ENCODE measurements at regions not wholly inside any gene's neighbourhood (a gene's known extent, or its start where the extent isn't known, plus 50 kb on each side); places are given as distances from the start of the nearest gene placed in this dataset.

DNA sequence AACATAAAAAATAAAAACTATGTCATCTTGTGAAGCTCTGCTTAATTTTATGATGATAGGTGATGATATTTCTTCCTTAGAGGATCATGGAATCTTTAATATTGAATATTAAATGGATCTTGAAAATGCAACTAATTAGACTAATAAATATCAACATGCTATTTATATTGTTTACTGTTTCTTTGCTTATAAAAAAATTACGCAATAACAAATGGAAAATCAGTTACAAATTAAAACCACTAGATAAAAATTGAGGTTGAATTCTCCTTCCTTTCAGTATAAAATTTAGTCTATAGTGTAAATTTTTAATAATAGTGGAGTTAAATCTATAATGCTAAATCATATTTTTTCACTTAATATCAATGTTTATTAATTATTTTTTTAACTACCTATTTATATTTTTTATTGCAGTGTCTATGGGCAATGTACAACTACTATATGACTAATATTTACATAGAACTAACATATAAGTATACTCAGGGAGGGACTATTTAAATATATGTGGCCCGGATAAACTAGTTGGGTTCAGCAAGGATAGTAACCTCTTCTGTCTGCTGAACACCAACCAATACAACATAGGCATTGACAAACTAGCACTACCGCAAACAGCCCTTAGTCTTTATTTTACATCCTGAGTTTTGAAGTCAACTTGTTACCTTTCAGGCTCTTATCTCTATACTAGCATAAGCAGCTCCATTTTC is 628.0 kb downstream of the EFNB2 start:
- no peak for DNase-seq (ENCODE audit: low read depth, low spot score)
- WGBS (ENCODE audit: insufficient coverage, insufficient read length) = no CpG with 5 or more reads among the region's 3 CpGs

DNA sequence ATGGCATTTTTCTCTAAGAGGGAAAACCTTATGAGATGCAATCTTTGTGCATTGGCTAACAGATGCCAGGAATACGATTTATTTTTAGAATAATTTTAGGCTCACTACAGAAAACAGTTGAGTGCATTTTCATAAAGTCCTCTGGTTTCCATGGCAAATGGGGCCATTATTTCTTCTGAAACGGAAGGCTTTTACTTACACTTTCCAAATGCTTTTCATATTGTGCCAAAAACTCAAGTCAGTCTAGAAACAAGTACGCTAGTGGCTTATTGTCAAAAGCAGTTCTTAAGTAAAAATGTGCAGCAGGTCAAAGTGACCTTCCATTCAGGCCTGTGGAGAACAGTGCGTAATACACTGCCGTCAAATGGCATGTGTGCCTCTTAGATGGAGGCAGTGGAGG is 628.7 kb downstream of the EFNB2 start:
- no CpG with 5 or more reads among the region's 5 CpGs for WGBS (ENCODE audit: insufficient coverage, insufficient read length)
- Histone ChIP-seq H3K9me3 (ENCODE audit: control insufficient read depth, insufficient read depth, low read length) (no peaks in the 10 kb centered on the region), H3K4me1 (ENCODE audit: control insufficient read depth, insufficient read depth, low read length) (no peaks in the 10 kb centered on the region), H3K36me3 (ENCODE audit: control insufficient read depth, insufficient read depth, low read length) (no peaks in the 10 kb centered on the region), H3K4me3 (ENCODE audit: low read length) (no peak overlapping the region), H3K27ac (ENCODE audit: low read length) (no peak overlapping the region), H3K27me3 (ENCODE audit: control insufficient read depth, insufficient read depth, low read length) (no peaks in the 10 kb centered on the region)
- no peak for DNase-seq (ENCODE audit: low read depth, low spot score)

More for the DNA sequence above, 628.0 kb downstream of the EFNB2 start:
- Histone ChIP-seq H3K4me1 (ENCODE audit: control insufficient read depth, insufficient read depth, low read length) (no peaks in the 10 kb centered on the region), H3K36me3 (ENCODE audit: control insufficient read depth, insufficient read depth, low read length) (no peaks in the 10 kb centered on the region), H3K4me3 (ENCODE audit: low read length) (no peak overlapping the region), H3K9me3 (ENCODE audit: control insufficient read depth, insufficient read depth, low read length) (no peaks in the 10 kb centered on the region), H3K27me3 (ENCODE audit: control insufficient read depth, insufficient read depth, low read length) (no peaks in the 10 kb centered on the region), H3K27ac (ENCODE audit: low read length) (no peak overlapping the region)

DNA sequence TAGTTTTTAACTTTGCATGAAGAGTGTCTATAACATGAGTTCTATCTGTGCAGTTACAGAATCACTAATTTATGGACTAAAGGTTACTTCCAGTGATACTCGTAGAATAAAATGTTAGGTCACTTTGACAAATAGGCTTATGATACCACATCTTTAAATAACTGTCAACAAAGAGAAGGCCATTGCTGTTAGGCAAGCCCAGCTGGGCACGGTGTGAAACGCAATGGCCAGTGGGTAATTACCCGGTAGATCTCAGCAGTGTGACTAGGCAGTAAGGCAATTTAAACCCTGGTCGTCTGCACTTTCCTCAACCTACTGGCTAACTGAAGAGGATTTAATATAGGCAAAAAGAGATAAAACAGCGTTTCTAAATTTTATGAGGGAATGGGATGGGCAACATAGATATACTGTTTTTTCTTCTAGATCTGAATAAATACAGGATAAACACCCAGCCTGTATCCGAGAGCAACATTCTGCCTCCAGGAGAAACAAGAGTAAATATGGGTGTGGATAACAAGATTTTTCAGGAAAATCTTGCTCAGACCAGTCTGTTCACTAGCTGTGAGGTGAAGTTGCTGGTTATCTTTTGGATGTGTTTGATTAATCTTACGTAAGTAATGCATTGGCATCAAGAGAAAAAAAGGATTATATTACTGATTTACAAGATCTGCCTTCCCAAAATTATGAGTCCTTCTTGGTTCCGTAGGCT is 631.3 kb downstream of the EFNB2 start:
- Histone ChIP-seq H3K36me3 (ENCODE audit: control insufficient read depth, insufficient read depth, low read length) (no peaks in the 10 kb centered on the region), H3K27ac (ENCODE audit: low read length) (no peak overlapping the region), H3K4me1 (ENCODE audit: control insufficient read depth, insufficient read depth, low read length) (no peaks in the 10 kb centered on the region), H3K4me3 (ENCODE audit: low read length) (no peak overlapping the region), H3K27me3 (ENCODE audit: control insufficient read depth, insufficient read depth, low read length) (no peaks in the 10 kb centered on the region), H3K9me3 (ENCODE audit: control insufficient read depth, insufficient read depth, low read length) (no peaks in the 10 kb centered on the region)
- WGBS (ENCODE audit: insufficient coverage, insufficient read length) = no CpG with 5 or more reads among the region's 9 CpGs
- DNase-seq (ENCODE audit: low read depth, low spot score) = no peak

GRCh38 chr13:105902396-105902795 is 633.1 kb downstream of the EFNB2 start:
- Histone ChIP-seq H3K27ac (ENCODE audit: low read length) (no peak overlapping the region), H3K4me1 (ENCODE audit: control insufficient read depth, insufficient read depth, low read length) (no peaks in the 10 kb centered on the region), H3K27me3 (ENCODE audit: control insufficient read depth, insufficient read depth, low read length) (no peaks in the 10 kb centered on the region), H3K9me3 (ENCODE audit: control insufficient read depth, insufficient read depth, low read length) (no peaks in the 10 kb centered on the region), H3K36me3 (ENCODE audit: control insufficient read depth, insufficient read depth, low read length) (no peaks in the 10 kb centered on the region), H3K4me3 (ENCODE audit: low read length) (no peak overlapping the region)
- no CpG with 5 or more reads among the region's 2 CpGs for WGBS (ENCODE audit: insufficient coverage, insufficient read length)
- no peak for DNase-seq (ENCODE audit: low read depth, low spot score)

- no CpG with 5 or more reads among the region's 6 CpGs for WGBS (ENCODE audit: insufficient coverage, insufficient read length)
- no peak for DNase-seq (ENCODE audit: low read depth, low spot score)
- H3K9me3 ChIP-seq (ENCODE audit: control insufficient read depth, insufficient read depth, low read length) = no peaks in the 10 kb centered on the region
- H3K36me3 ChIP-seq (ENCODE audit: control insufficient read depth, insufficient read depth, low read length) = no peaks in the 10 kb centered on the region
- H3K4me3 ChIP-seq (ENCODE audit: low read length) = no peak overlapping the region
- no peak overlapping the region for H3K27ac ChIP-seq (ENCODE audit: low read length)
- H3K4me1 ChIP-seq (ENCODE audit: control insufficient read depth, insufficient read depth, low read length) = no peaks in the 10 kb centered on the region
- H3K27me3 ChIP-seq (ENCODE audit: control insufficient read depth, insufficient read depth, low read length) = no peaks in the 10 kb centered on the region
These were observed 637.9 kb downstream of the EFNB2 start for GRCh38 chr13:105897575-105897974.

DNA sequence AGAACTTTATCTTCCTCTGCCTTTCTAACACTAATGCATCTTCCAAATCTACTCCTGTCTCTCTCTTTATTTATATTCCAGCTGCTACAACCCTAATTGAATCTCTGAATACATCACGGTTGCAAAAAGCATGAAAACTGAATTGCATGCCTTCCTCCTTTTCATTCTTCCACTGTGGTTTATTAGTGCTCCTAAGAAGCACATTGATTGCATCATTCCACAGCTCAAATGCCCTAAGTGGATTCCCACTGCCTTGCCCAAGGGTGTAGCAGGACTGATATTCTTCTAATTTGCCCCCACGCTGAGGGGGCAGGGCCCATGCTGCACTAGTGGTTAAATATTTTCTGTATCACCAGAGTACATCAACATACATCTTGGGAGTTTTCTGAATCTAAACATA is 640.8 kb downstream of the EFNB2 start:
- DNase-seq (ENCODE audit: low read depth, low spot score) = no peak
- H3K36me3 ChIP-seq (ENCODE audit: control insufficient read depth, insufficient read depth, low read length) = no peaks in the 10 kb centered on the region
- no peaks in the 10 kb centered on the region for H3K4me1 ChIP-seq (ENCODE audit: control insufficient read depth, insufficient read depth, low read length)
- no peaks in the 10 kb centered on the region for H3K9me3 ChIP-seq (ENCODE audit: control insufficient read depth, insufficient read depth, low read length)
- no CpG with 5 or more reads among the region's 2 CpGs for WGBS (ENCODE audit: insufficient coverage, insufficient read length)
- H3K27me3 ChIP-seq (ENCODE audit: control insufficient read depth, insufficient read depth, low read length) = no peaks in the 10 kb centered on the region
- no peak overlapping the region for H3K27ac ChIP-seq (ENCODE audit: low read length)
- H3K4me3 ChIP-seq (ENCODE audit: low read length) = no peak overlapping the region

DNA sequence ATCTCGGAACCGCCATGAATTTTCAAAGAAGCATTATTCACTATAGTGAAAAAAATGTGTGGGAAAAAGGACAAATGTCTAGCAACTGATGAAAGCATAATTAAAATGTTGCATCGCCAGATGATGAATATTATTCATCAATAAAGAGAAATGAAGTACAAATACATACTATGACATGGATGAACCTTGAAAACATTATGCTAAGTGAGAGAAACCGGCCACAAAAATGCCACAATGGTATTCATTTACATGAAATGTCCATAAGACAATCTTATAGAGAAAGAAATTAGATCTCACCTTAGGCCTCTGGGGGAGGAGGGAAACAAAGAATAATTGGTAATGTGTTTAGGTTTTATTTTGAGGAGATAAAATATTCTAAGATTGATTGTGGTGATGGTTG is 645.0 kb downstream of the EFNB2 start:
- Histone ChIP-seq H3K36me3 (ENCODE audit: control insufficient read depth, insufficient read depth, low read length) (no peaks in the 10 kb centered on the region), H3K9me3 (ENCODE audit: control insufficient read depth, insufficient read depth, low read length) (no peaks in the 10 kb centered on the region), H3K4me3 (ENCODE audit: low read length) (no peak overlapping the region), H3K27me3 (ENCODE audit: control insufficient read depth, insufficient read depth, low read length) (no peaks in the 10 kb centered on the region), H3K4me1 (ENCODE audit: control insufficient read depth, insufficient read depth, low read length) (no peaks in the 10 kb centered on the region), H3K27ac (ENCODE audit: low read length) (no peak overlapping the region)
- no peak for DNase-seq (ENCODE audit: low read depth, low spot score)
- WGBS (ENCODE audit: insufficient coverage, insufficient read length) = no CpG with 5 or more reads among the region's 4 CpGs

DNA sequence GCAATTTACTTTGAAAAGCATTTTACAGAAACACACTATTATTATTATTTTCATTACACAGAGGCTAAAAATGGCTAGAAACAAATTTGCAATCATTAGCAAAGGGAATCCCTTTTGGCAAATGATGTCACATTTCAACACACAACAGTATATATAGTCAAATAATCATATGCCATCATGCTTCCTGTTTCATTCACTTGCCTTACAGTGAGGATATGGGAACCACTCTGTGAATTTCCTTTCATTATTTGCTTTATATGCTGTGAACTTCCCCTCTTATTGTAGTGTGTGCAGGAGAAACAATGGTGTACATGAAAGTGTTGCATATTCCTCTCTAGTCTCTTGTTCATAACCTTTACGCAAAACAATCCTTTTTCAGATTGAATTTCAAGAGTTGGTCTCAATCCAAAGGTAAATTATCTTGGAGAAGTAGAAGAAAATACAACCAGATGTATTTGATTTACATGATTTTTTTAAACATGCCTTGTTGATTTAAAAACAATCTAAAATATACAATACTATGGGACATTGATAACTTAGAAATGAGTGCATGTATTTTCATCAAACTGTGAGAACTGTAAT is 657.3 kb downstream of the EFNB2 start:
- Histone ChIP-seq H3K9me3 (ENCODE audit: control insufficient read depth, insufficient read depth, low read length) (no peaks in the 10 kb centered on the region), H3K27me3 (ENCODE audit: control insufficient read depth, insufficient read depth, low read length) (no peaks in the 10 kb centered on the region), H3K27ac (ENCODE audit: low read length) (no peak overlapping the region), H3K4me3 (ENCODE audit: low read length) (no peak overlapping the region), H3K36me3 (ENCODE audit: control insufficient read depth, insufficient read depth, low read length) (no peaks in the 10 kb centered on the region), H3K4me1 (ENCODE audit: control insufficient read depth, insufficient read depth, low read length) (no peaks in the 10 kb centered on the region)
- WGBS (ENCODE audit: insufficient coverage, insufficient read length) = no CpG with 5 or more reads among the region's 1 CpG
- no peak for DNase-seq (ENCODE audit: low read depth, low spot score)

- no peaks in the 10 kb centered on the region for H3K4me1 ChIP-seq (ENCODE audit: control insufficient read depth, insufficient read depth, low read length)
- no peaks in the 10 kb centered on the region for H3K9me3 ChIP-seq (ENCODE audit: control insufficient read depth, insufficient read depth, low read length)
- no peak for DNase-seq (ENCODE audit: low read depth, low spot score)
These were observed 660.6 kb downstream of the EFNB2 start for GRCh38 chr13:105874814-105875213.

DNA sequence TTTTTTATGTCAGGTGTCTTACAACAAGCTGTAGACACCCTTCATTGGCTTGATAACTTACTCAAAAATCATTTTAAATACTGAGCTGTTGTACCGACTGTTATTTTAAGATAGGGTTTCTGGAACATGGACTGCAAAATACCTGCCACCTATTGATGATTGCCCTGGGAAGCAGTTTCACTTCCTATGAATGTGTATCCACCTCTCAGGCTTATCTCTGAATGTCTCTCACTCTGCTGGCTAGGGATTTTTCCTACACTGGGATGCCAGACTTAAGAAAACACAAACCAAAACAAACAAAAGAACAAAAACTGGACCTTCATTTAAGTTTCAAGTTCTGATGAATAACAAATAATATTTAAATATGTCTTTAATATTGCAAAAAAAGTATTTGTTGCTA is 663.7 kb downstream of the EFNB2 start:
- H3K27ac ChIP-seq (ENCODE audit: low read length) = no peak overlapping the region
- no peak overlapping the region for H3K4me3 ChIP-seq (ENCODE audit: low read length)
- H3K27me3 ChIP-seq (ENCODE audit: control insufficient read depth, insufficient read depth, low read length) = no peaks in the 10 kb centered on the region
- H3K9me3 ChIP-seq (ENCODE audit: control insufficient read depth, insufficient read depth, low read length) = no peaks in the 10 kb centered on the region
- no CpG with 5 or more reads among the region's 1 CpG for WGBS (ENCODE audit: insufficient coverage, insufficient read length)
- no peaks in the 10 kb centered on the region for H3K4me1 ChIP-seq (ENCODE audit: control insufficient read depth, insufficient read depth, low read length)
- DNase-seq (ENCODE audit: low read depth, low spot score) = no peak
- no peaks in the 10 kb centered on the region for H3K36me3 ChIP-seq (ENCODE audit: control insufficient read depth, insufficient read depth, low read length)

More at GRCh38 chr13:105874814-105875213, 660.6 kb downstream of the EFNB2 start:
- no peaks in the 10 kb centered on the region for H3K27me3 ChIP-seq (ENCODE audit: control insufficient read depth, insufficient read depth, low read length)
- no peaks in the 10 kb centered on the region for H3K36me3 ChIP-seq (ENCODE audit: control insufficient read depth, insufficient read depth, low read length)
- H3K4me3 ChIP-seq (ENCODE audit: low read length) = no peak overlapping the region
- no peak overlapping the region for H3K27ac ChIP-seq (ENCODE audit: low read length)

Data from iPS DF 6.9 (cell line).